Breast epithelium (tissue), 4 donors: ENCODE measurements at regions not wholly inside any gene's neighbourhood (a gene's known extent, or its start where the extent isn't known, plus 50 kb on each side); places are given as distances from the start of the nearest gene placed in this dataset.

ENCODE experiments used
- DNase-seq, 2 donors: peaks; one replicate each; pipeline ENCODE4 v3.0.0-alpha.2; 2019; ENCODE audit warnings: low spot score in 2 of 2
- H3K27ac ChIP-seq, 2 donors: fragments of 200-600 bp; sonication (generic) in 1 of 2; one replicate each; pipeline ENCODE4 v1.5.1; 2016 to 2019; ENCODE audit warnings: mild to moderate bottlenecking in 1 of 2
- H3K27me3 ChIP-seq, 2 donors: fragments of 200-600 bp; sonication (generic) in 1 of 2; one replicate each; pipeline versions ENCODE4 v1.5.1 to v1.6.0; 2017 to 2019; ENCODE audit warnings: control low read depth in 1 of 2, mild to moderate bottlenecking in 1 of 2
- H3K36me3 ChIP-seq: fragments of 200-600 bp; one replicate; pipeline ENCODE4 v1.5.1; 2019
- H3K4me1 ChIP-seq, 2 donors: fragments of 200-600 bp; sonication (generic); one replicate each; pipeline ENCODE4 v1.5.1; 2016 to 2019; ENCODE audit warnings: control low read depth in 1 of 2
- H3K4me3 ChIP-seq, 3 donors: fragments of 200-600 bp; sonication (generic); 1 replicate in 2 of 3; 2 replicates in 1 of 3; pipeline ENCODE4 v1.5.1; 2016 to 2019; ENCODE audit warnings: mild to moderate bottlenecking in 3 of 3, moderate library complexity in 2 of 3
- H3K9me3 ChIP-seq, 2 donors: fragments of 200-600 bp; sonication (generic) in 1 of 2; one replicate each; pipeline ENCODE4 v1.5.1; 2016 to 2019; ENCODE audit warnings: control low read depth in 1 of 2
- POLR2A ChIP-seq: fragments of 450-650 bp; IDR thresholded peaks from one replicate; pipeline ENCODE4 v1.6.1; 2016; ENCODE audit warnings: antibody characterized with exemption, mild to moderate bottlenecking, moderate library complexity
- POLR2AphosphoS5 ChIP-seq, 3 donors: sonication (generic); formaldehyde crosslinking; IDR thresholded peaks; one replicate each; pipeline ENCODE4 v1.6.1; 2017; ENCODE audit warnings: antibody characterized with exemption in 3 of 3
- intact Hi-C: fragments of 100-400 bp; cut with DNase I; formaldehyde crosslinking; loops from one replicate; pipeline ENCODE4 v1.15.1; 2023; ENCODE audit warnings: low total_unique reads
- TF ChIP-seq, protein P1 (sequence below), 3 donors: fragments of 450-650 bp; IDR thresholded peaks; one replicate each; pipeline ENCODE4 v1.5.1; 2016 to 2017; ENCODE audit warnings: antibody characterized with exemption in 3 of 3, mild to moderate bottlenecking in 3 of 3, moderate library complexity in 3 of 3

DNA sequence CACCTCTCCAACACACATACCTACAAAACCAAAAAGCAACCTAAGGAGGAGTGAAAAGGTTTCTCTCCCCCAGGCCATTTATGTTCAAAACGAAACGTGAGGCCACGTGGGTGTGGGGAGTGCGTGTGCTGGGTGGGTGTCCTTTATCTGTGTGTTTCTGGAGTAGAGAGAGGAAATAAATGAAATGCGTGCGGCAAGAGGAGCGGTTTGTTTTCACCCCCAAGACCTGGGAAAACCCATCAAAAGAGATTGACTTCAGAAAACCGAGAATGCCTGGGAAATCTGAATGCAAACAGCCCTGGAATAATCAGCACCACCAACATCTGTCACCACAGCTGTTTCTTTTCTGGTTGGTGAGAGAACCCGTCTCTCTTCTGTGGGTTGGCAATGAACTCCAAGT is 137.4 kb downstream of the INSIG2 start:
- Histone ChIP-seq H3K36me3 (no peaks in the 10 kb centered on the region), H3K27ac (no peak overlapping the region), H3K27me3 (peaks cover 4 to 50% of the 10 kb centered on the region in 2 donors), H3K4me3 (no peak overlapping the region), H3K4me1 (no peaks in the 10 kb centered on the region), H3K9me3 (no peaks in the 10 kb centered on the region)
- TF ChIP-seq, protein P1, sequence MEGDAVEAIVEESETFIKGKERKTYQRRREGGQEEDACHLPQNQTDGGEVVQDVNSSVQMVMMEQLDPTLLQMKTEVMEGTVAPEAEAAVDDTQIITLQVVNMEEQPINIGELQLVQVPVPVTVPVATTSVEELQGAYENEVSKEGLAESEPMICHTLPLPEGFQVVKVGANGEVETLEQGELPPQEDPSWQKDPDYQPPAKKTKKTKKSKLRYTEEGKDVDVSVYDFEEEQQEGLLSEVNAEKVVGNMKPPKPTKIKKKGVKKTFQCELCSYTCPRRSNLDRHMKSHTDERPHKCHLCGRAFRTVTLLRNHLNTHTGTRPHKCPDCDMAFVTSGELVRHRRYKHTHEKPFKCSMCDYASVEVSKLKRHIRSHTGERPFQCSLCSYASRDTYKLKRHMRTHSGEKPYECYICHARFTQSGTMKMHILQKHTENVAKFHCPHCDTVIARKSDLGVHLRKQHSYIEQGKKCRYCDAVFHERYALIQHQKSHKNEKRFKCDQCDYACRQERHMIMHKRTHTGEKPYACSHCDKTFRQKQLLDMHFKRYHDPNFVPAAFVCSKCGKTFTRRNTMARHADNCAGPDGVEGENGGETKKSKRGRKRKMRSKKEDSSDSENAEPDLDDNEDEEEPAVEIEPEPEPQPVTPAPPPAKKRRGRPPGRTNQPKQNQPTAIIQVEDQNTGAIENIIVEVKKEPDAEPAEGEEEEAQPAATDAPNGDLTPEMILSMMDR (IDR thresholded peaks at IDR 0.05): no peak
- TF ChIP-seq POLR2A (no peak), POLR2AphosphoS5 (IDR thresholded peaks at IDR 0.05) (no peak)
- no peak for DNase-seq
- intact Hi-C loops: loop anchor here (10.0 kb wide), 1 partner anchor 639 kb away; no protein-coding TSS in a partner anchor

DNA sequence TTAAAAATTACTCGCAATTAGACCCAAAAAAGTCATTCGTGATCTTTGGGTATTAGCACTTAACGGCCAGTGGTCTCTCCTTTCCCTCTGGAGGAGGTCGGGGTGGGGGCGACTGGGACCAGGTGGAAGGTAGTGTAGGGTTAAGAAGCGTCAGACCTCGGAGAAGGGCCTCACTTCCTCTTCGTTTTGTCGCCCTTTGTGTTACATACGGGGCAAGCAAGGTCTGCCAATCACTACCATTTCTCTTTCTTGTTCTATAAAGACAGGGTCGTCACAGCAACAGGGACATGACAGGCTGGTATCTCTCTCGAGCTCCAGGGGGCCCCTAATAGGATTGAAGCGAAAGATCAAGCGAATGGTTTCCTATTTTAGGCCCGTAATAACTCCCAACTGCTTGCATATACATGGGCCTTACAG is 136.6 kb downstream of the INSIG2 start:
- TF ChIP-seq, protein P1 (IDR thresholded peaks at IDR 0.05): no peak
- no peak for TF ChIP-seq POLR2AphosphoS5 (IDR thresholded peaks at IDR 0.05)
- TF ChIP-seq POLR2A: no peak
- intact Hi-C loops: loop anchor here (10.0 kb wide), 1 partner anchor 640 kb away; no protein-coding TSS in a partner anchor
- H3K27me3 ChIP-seq: peaks cover 4 to 56% of the 10 kb centered on the region in 2 donors

DNA sequence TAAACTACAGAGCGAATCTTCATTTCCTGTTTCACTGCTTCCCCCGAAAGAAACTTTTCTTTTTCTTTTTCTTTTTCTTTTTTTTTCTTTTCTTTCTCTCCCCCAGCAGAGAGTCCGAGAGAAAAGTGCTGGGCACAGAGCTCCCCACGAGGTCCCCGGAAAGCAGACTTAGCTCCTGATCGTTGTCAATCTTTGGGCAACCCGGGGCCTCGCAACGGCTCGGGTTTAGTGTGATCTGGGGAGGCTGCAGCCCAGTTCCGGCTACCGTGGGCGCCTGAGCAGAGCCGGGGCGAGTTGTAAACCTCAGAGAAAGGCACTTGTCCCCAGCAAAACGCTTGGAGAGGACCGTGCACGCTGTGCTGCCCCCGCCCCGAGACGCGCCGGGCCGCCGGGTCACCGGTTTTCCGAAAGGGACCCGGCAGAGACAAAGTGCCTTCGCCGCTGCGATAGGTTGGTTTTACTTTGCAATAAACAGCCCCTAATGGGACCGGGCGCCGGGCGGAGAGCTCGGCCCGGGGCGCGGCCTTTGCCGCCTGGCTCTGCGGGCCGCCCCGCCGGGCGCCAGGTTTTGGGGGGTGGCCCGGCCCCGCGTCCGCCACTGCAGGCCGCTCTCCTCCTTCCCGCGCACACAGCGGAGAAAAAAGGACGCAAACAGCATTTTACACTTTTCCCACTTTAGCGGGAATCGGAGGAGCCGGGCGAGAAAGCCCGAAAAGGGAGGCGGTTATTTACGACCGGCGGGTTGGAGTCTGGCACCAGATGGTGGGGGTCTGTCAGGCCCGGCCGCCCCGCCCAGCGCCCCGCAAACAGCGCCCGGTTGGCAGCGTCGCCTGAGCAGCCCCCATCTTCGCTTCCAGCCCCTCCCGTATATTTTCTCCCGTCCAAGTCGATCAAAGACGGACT is 136.0 kb downstream of the INSIG2 start:
- Histone ChIP-seq H3K9me3 (no peaks in the 10 kb centered on the region), H3K27ac (no peak overlapping the region), H3K4me3 (peak overlapping the region; percentile 34 to 60 (median 48)), H3K36me3 (no peaks in the 10 kb centered on the region), H3K27me3 (peaks cover 4 to 63% of the 10 kb centered on the region in 2 donors), H3K4me1 (no peaks in the 10 kb centered on the region)
- intact Hi-C loops: loop anchor here (10.0 kb wide), 1 partner anchor 641 kb away; no protein-coding TSS in a partner anchor
- no peak for DNase-seq
- TF ChIP-seq, protein P1 (IDR thresholded peaks at IDR 0.05): no peak
- no peak for TF ChIP-seq POLR2AphosphoS5 (IDR thresholded peaks at IDR 0.05)
- TF ChIP-seq POLR2A: no peak

More for the DNA sequence above, 136.6 kb downstream of the INSIG2 start:
- peak overlapping the region in 1 of 3 donors; percentile 60 for H3K4me3 ChIP-seq
- no peaks in the 10 kb centered on the region for H3K4me1 ChIP-seq
- no peaks in the 10 kb centered on the region for H3K9me3 ChIP-seq
- H3K27ac ChIP-seq: no peak overlapping the region
- H3K36me3 ChIP-seq: no peaks in the 10 kb centered on the region
- no peak for DNase-seq

DNA sequence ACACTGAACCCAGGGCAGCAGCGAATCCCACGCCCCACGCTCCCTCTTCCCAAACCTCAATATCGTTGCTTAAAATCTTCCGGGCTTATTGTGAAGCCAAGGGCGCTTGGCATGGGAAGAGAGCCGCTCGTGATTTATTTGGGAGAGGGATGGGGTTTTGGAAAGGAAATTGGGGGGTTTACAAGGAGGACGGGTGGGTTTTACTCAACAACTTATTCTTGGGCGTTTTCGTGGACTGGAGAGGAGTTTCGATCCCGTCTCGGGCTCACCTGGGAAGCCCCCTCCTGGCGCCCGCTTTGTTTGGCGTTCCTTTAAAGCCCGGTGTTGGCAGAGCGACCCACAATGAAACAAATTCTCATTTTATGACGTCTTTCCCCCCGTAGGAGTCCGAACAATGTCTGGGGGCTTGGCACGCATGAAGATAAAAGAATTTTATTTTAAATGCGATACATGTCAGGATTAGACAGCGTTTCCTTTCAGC is 135.3 kb downstream of the INSIG2 start:
- TF ChIP-seq, protein P1 (IDR thresholded peaks at IDR 0.05): no peak
- TF ChIP-seq POLR2A (no peak), POLR2AphosphoS5 (IDR thresholded peaks at IDR 0.05) (no peak)
- H3K36me3 ChIP-seq: no peaks in the 10 kb centered on the region
- no peak for DNase-seq
- H3K27me3 ChIP-seq: peaks cover 4 to 70% of the 10 kb centered on the region in 2 donors
- no peaks in the 10 kb centered on the region for H3K4me1 ChIP-seq
- peak overlapping the region; percentile 34 to 60 (median 48) for H3K4me3 ChIP-seq
- no peaks in the 10 kb centered on the region for H3K9me3 ChIP-seq
- intact Hi-C loops: loop anchor here (10.0 kb wide), 1 partner anchor 641 kb away; no protein-coding TSS in a partner anchor
- no peak overlapping the region for H3K27ac ChIP-seq
